ENCODE measurements at regions not wholly inside any gene's neighbourhood (a gene's known extent, or its start where the extent isn't known, plus 50 kb on each side); places are given as distances from the start of the nearest gene placed in this dataset.
"Not testable (repeated sequence)": the region's sequence is repeated elsewhere in the genome, so short reads cannot be mapped to it uniquely, and the experiment has no call there.

GRCh38 chr4:124943145-124943889 lies 230.8 kb upstream of the ANKRD50 start:
- DNase-seq, result no peak

DNA sequence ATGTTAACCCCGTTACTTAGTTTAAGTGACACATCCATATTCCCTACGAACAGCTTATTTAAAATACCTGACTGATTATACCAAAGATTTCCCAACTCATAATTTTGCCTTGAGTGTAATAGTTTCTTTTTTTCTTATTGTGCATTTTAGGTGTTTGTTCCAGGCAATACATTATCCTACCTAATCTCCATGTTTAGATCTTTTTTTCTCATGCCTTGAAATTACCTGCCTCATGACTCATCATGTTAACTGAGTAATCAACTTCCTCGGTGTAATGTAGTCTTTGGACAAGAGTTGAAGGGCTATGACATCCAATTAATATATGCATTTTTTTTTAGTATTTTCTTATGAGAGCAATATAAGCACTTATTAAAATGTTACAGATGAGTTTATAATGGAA lies 228.7 kb upstream of the ANKRD50 start:
- no peak for DNase-seq

DNA sequence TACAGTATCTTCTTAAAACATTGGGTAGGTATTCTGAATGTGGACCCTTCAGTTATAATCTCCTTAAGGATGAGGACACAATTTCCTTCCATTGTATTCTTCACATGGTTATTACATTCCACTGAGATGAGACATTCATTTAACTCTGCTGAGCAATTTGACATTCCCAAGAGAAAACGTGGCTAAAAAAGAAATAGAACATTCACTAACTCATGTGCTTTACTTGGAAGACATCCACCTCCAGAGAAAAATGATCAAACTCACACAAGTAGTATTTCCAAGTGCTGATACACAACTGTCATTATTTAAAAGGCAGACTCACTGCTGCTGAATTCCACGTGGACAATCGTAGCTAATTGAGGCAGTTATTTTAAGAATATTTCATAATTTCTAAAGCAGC lies 227.9 kb upstream of the ANKRD50 start:
- no peak for DNase-seq

DNA sequence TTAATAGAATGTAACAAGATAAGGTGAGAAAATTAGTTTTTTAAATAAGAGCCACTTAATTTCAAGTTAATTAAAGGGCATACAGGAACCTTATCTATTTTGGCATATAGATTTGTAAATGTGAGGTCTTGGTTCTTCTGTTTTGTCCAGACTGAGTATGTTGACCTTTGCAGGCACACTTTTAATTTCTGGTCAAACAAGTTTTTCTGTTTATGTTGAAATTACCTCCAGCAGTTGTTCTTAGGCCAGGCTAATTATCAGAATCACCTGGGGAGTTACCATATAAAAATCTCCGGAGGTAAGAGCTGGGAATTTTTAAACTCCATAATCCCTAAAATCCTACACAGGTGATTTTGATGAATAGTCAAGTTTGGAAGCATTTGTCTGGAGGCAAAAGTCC lies 227.4 kb upstream of the ANKRD50 start:
- DNase-seq, result no peak

- no peak for DNase-seq
Measured at GRCh38 chr4:124938836-124939235, 226.3 kb upstream of the ANKRD50 start.

DNA sequence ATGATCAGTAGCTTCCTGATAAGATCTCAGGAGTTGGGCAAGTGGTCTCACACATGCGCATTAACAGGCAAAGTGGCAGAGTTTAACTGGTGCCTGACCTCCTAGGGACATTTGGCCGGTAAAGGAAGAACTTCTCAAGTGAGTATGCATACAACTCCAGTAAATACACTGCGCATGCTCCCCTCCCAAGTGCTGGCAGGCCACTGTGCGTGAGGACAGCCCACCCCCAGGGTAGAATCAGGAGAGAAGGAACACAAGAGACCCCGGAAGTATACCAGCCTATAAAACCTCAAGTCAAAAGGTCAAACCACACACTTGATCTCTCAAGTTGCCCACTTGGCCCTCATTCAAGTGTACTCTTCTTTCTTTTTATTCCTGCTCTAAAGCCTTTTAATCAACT lies 225.5 kb upstream of the ANKRD50 start:
- DNase-seq, result no peak

- DNase-seq, result peak; percentile 44
Measured at GRCh38 chr4:124936427-124936826, 223.9 kb upstream of the ANKRD50 start.

- DNase-seq, result no peak
Measured at GRCh38 chr4:124934916-124935315, 222.4 kb upstream of the ANKRD50 start.

DNA sequence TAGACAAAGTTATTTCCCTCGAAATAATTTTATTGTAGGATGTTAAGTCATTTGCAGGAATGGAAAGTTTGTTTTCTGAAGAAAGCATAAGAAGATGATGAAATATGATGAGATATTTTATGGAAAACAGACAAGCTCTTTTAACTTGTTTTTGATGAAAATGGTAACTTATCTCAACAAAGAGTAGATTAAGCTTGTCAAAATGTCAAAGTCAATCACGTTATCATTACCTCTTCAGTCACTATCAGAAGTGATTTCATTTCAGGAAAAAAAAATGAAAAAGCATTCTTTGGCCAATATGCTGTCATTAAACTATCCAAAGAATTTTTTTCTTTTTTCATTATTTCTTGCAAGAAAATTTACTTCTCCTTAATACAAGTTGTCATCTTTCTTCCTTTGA lies 221.0 kb upstream of the ANKRD50 start:
- DNase-seq, result no peak

GRCh38 chr4:124932447-124932846 lies 219.9 kb upstream of the ANKRD50 start:
- DNase-seq, result no peak

- peak; percentile 71 for DNase-seq
Measured at GRCh38 chr4:124931050-124931449, 218.5 kb upstream of the ANKRD50 start.

DNA sequence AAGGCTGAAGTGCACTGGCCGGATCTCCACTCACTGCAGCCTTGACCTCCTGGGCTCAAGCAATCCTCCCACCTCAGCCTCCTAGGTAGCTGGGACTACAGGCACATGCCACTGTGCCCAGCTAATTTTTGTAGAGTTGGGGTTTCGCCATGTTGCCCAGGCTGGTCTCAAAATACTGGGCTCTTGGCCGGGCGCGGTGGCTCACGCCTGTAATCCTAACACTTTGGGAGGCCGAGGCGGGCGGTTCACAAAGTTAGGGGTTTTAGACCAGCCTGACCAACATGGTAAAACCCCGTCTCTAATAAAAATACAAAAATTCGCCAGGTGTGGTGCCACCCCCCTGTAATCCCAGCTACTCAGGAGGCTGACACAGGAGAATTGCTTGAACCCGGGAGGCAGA lies 210.2 kb upstream of the ANKRD50 start:
- not testable (repeated sequence) for DNase-seq

DNA sequence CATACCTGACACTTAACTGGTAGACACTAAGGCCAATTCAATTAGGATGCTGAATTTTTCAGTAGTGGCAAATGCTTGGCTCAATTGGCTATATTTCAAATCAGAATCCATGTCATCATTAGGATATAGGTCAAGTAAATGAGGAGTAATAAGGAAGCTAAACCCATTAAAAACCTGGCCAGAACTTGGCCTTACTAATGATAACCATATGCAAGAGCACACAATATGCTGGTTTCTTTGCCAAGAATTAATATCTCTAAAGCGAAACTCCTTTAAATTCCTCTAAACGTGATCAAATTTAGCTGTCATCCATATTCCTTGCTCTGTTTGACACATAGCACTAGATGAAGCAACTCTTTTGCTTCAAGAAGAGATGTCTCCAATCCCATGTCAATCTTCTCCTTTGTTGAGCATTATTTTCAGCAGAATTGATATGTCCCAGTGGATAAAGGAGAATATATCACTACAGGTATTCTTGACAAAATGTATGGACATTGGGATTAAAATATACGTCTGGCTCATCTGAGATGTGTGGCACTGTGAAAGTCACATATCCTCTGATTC lies 206.1 kb upstream of the ANKRD50 start:
- DNase-seq, result no peak

- DNase-seq, result no peak
Measured at GRCh38 chr4:124915073-124915472, 202.5 kb upstream of the ANKRD50 start.

DNA sequence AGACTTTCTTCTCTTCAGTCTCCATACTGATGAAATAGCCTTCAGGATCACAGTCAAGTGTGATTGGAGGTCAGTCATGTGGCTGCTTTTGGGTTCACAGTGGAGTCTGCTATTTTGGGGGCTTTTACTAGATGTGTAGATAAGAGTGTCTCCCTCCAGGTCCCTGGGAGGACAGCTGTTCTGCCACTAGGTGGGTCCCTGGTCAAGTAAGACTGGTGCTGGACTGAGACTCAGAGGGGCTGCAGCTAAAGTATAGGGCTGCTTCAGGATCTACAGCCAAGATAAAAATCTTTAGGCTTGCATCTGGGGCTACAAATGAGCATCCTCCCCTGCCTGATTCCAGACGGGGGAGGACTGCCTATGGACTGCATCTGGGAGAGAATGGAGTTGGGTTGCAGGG lies 200.7 kb upstream of the ANKRD50 start:
- no peak for DNase-seq

DNA sequence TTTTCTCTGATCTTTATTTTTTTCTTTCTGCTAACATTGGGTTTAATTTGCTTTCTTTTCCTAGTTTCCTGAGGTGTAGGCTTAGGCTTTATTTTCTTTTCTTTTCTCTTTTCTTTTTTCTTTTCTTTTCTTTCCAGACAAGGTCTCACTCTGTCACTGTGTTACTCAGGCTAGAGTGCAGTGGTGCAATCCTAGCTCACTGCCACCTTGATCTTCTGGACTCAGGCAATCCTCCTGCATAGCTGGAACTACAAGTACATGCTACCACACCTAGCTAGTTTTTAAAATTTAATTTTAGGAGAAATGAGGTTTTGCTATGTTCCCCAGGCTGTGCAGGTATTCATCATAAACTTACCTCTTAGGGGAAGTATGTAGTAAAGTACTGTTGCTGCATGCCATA lies 197.8 kb upstream of the ANKRD50 start:
- no peak for DNase-seq

GRCh38 chr4:124907881-124908280 lies 195.3 kb upstream of the ANKRD50 start:
- DNase-seq, result no peak

DNA sequence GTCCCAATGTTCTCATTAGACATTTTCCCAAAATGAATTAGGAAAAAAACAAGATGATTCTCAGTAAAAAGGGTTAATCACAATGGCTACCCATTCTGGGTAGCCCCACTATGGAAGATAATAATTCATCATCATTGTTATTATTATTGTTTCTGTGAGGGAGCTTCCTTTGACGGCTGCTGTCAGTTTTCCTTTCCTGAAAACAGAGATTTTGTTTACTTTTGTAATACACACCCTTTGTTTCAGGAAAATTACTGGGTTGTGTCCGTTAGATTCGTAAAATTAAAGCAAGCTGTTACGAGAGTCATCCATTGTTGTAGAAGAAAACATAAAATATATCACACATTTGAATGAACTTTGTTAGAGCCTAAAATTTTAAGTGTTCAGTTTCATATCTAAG lies 192.9 kb upstream of the ANKRD50 start:
- DNase-seq, result peak; percentile 22

- DNase-seq, result peak; percentile 12
Measured at GRCh38 chr4:124904723-124905388, 192.3 kb upstream of the ANKRD50 start.

DNA sequence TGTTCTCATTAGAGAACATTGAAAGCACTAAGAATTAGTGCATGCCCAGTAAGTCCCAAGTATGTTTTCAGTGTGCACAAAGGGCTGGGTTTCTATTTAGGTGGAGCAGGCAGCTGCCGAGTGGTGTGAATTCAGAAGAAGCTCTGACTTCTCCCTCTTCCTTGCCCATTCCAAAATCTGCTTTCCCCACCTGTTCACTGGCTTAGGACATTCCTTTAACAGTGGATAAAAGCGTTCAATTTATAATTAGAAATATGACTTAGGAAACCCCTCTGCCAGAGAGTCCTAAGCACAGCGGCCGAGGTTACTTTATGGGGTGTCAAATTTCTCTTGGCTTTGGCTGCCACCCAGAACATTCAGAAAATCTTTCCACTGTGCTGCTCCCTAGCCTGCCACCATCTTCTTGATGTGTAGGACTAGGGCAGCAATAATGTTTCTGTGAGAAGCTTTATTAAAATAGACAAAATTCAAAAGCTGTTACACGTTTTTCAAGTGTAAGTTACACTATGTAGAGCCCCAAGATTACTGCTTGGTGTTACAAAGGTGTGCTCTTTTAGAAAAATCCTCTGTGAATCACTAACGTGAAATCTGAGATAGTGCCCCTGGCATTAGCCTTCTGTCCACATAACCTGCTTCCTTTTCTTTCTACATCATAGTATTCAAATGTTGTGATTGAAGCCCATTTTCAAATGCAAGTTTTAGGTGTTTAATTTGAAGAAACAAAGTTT lies 191.6 kb upstream of the ANKRD50 start:
- peak; percentile 80 for DNase-seq

- no peak for DNase-seq
Measured at GRCh38 chr4:124902001-124902515, 189.5 kb upstream of the ANKRD50 start.

DNA sequence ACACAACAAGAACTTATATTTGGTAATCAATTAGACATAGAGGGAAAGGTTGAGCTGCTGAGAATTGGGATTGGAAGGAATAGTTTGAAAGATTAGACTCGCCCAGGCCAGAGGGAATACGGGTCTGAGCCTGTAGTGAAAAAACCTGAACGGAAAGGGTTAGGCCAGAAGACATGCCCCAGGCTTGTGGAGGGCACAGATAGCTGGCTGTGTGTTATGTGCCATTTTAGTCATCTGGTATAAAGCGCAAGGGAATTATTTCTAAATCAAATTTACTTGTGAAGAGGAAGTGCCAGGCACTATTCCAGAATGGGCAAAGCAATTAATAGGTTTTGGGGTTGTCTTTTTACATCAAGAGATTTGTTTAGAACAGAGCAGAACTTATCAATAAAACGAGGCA lies 187.5 kb upstream of the ANKRD50 start:
- no peak for DNase-seq

GRCh38 chr4:124890522-124890921 lies 178.0 kb upstream of the ANKRD50 start:
- DNase-seq, result no peak

Data from renal pelvis (tissue), 1 donor.